GM12878 (cell line): ENCODE measurements at regions not wholly inside any gene's neighbourhood (a gene's known extent, or its start where the extent isn't known, plus 50 kb on each side); places are given as distances from the start of the nearest gene placed in this dataset.

Experiments
- ATAC-seq: fragments of 200-7000 bp; cut with Tn5 transposase; 3 replicates; pipeline ENCODE4 v1.9.1; 2020; ENCODE audit warnings: mild to moderate bottlenecking, moderate library complexity
- BruUV-seq: library from RNA; stranded (reverse); fragments of 400-500 nt; replicated peaks from 2 replicates; lab custom pipeline; 2021; lab: Mats Ljungman, UMichigan
- CTCF ChIA-PET: fragments of 300-600 bp; sonication (Branson Sonifier 250); formaldehyde crosslinking; extraction: SDS; loops from one replicate; lab custom pipeline; 2021; ENCODE audit warnings: inconsistent platforms; lab: Yijun Ruan, JAX
- POLR2A ChIA-PET: fragments of 350-600 bp; formaldehyde crosslinking; extraction: SDS; loops from one replicate; lab custom pipeline; 2021; ENCODE audit warnings: inconsistent platforms; lab: Charles Lee
- RAD21 ChIA-PET: fragments of 300-600 bp; sonication (Branson Sonifier 250); formaldehyde crosslinking; loops from one replicate; lab custom pipeline; 2023; ENCODE audit warnings: antibody characterized with exemption; ENCODE audit not compliant: unreplicated experiment; lab: Charles Lee
- SMC1A ChIA-PET: fragments of 300-600 bp; sonication (Branson Sonifier 250); formaldehyde crosslinking; loops from one replicate; lab custom pipeline; 2023; ENCODE audit not compliant: unreplicated experiment, uncharacterized antibody; lab: Charles Lee
- DNase-seq: peaks from one replicate; pipeline ENCODE4 v3.0.0-alpha.2; 2011; ENCODE audit warnings: low read depth, low spot score
- FAIRE-seq: peaks from 3 replicates; lab custom pipeline; 2011; peaks lifted over from hg19 to GRCh38; lab: Jason Lieb, UNC
- H2AFZ ChIP-seq: 2 replicates; pipeline ENCODE4 v1.6.0; 2011; ENCODE audit warnings: low read depth, low read length, control low read depth; ENCODE audit not compliant: control insufficient read depth
- H3K27ac ChIP-seq: 2 replicates; pipeline ENCODE4 v1.5.1; 2011; ENCODE audit warnings: control low read depth; ENCODE audit not compliant: control insufficient read depth, insufficient read depth
- H3K27me3 ChIP-seq, 2 experiments: replicated peaks in 1 of 2; 2 replicates each; pipeline versions ENCODE4 v1.6.0 to v1.6.1; 2011; ENCODE audit warnings: low read length in 1 of 2; ENCODE audit not compliant: control insufficient read depth in 2 of 2, insufficient read depth in 2 of 2
- H3K36me3 ChIP-seq, 2 experiments: 2 replicates each; pipeline ENCODE4 v1.5.1; 2011; ENCODE audit warnings: low read length in 1 of 2; ENCODE audit not compliant: control insufficient read depth in 2 of 2, insufficient read depth in 2 of 2
- H3K4me1 ChIP-seq: 2 replicates; pipeline ENCODE4 v1.6.1; 2011; ENCODE audit warnings: mild to moderate bottlenecking, low read length, moderate library complexity, mixed read lengths; ENCODE audit not compliant: control insufficient read depth, insufficient read depth
- H3K4me2 ChIP-seq: 2 replicates; pipeline ENCODE4 v1.6.0; 2011; ENCODE audit warnings: control low read depth; ENCODE audit not compliant: control insufficient read depth, insufficient read depth
- H3K4me3 ChIP-seq: fragments of 200-600 bp; sonication (generic); 2 replicates; pipeline ENCODE4 v1.5.1; 2016
- H3K79me2 ChIP-seq: 2 replicates; pipeline ENCODE4 v1.6.0; 2011; ENCODE audit warnings: low read length; ENCODE audit not compliant: control insufficient read depth, insufficient read depth
- H3K9ac ChIP-seq: 2 replicates; pipeline ENCODE4 v1.8.0; 2011; ENCODE audit warnings: low read length, control low read depth, mixed read lengths; ENCODE audit not compliant: control insufficient read depth, insufficient read depth
- H3K9me3 ChIP-seq: replicated peaks from 3 replicates; pipeline ENCODE4 v1.5.1; 2011; ENCODE audit warnings: mild to moderate bottlenecking, low read length; ENCODE audit not compliant: control insufficient read depth, insufficient read depth
- H4K20me1 ChIP-seq: 2 replicates; pipeline ENCODE4 v1.6.0; 2011; ENCODE audit not compliant: control insufficient read depth, insufficient read depth
- CBX5 ChIP-seq: sonication (generic); IDR thresholded peaks from 2 replicates; pipeline ENCODE4 v1.6.1; 2016; ENCODE audit warnings: low read depth, moderate library complexity, mild to moderate bottlenecking, inconsistent platforms
- CREB1 ChIP-seq: IDR thresholded peaks from 2 replicates; pipeline ENCODE4 v1.6.1; 2012; ENCODE audit warnings: low read depth, mild to moderate bottlenecking, inconsistent platforms
- ETV6 ChIP-seq, 2 experiments: fragments of 450-650 bp in 1 of 2; IDR thresholded peaks in 1 of 2; conservative IDR thresholded peaks in 1 of 2; 2 replicates each; pipeline ENCODE4 v1.6.1; 2014; ENCODE audit warnings: antibody characterized with exemption in 1 of 2, borderline replicate concordance in 1 of 2, low read depth in 1 of 2, mild to moderate bottlenecking in 1 of 2, moderate library complexity in 1 of 2
- EZH2 ChIP-seq: IDR thresholded peaks from 2 replicates; pipeline ENCODE4 v1.6.1; 2012; ENCODE audit warnings: low read depth, mild to moderate bottlenecking, control low read depth, inconsistent platforms, low read length, borderline replicate concordance; ENCODE audit not compliant: control insufficient read depth
- FOXK2 ChIP-seq: fragments of 450-650 bp; IDR thresholded peaks from 2 replicates; pipeline ENCODE4 v1.6.1; 2017; ENCODE audit warnings: mild to moderate bottlenecking, moderate library complexity
- HSF1 ChIP-seq: fragments of 150-350 bp; IDR thresholded peaks from 2 replicates; pipeline ENCODE4 v1.6.1; 2014; ENCODE audit warnings: mild to moderate bottlenecking, low read depth, low read length
- KLF5 ChIP-seq: fragments of 450-650 bp; IDR thresholded peaks from 2 replicates; pipeline ENCODE4 v1.6.1; 2014; ENCODE audit warnings: mild to moderate bottlenecking; ENCODE audit not compliant: partially characterized antibody
- MYC ChIP-seq: IDR thresholded peaks from 2 replicates; pipeline ENCODE4 v1.6.1; 2011; ENCODE audit warnings: mild to moderate bottlenecking, low read length, moderate library complexity, inconsistent platforms; ENCODE audit not compliant: insufficient read depth, insufficient replicate concordance, insufficient read length, severe bottlenecking
- PAX5 ChIP-seq: IDR thresholded peaks from 2 replicates; pipeline ENCODE4 v1.6.1; 2011; ENCODE audit warnings: low read depth, low read length, borderline replicate concordance
- RAD21 ChIP-seq: IDR thresholded peaks from 2 replicates; pipeline ENCODE4 v1.6.1; 2011; ENCODE audit warnings: mild to moderate bottlenecking, low read depth, low read length, moderate library complexity; ENCODE audit not compliant: insufficient read depth
- RELA ChIP-seq: fragments of 450-650 bp; IDR thresholded peaks from 2 replicates; pipeline ENCODE4 v1.8.0; 2014; ENCODE audit warnings: borderline replicate concordance; ENCODE audit not compliant: partially characterized antibody
- RFX5 ChIP-seq: IDR thresholded peaks from 2 replicates; pipeline ENCODE4 v1.6.1; 2011; ENCODE audit warnings: low read depth, low read length, improper control_type of control experiment
- SREBF2 ChIP-seq: IDR thresholded peaks from 2 replicates; pipeline ENCODE4 v1.6.1; 2012; ENCODE audit warnings: mild to moderate bottlenecking, low read length
- ZNF217 ChIP-seq: fragments of 450-650 bp; IDR thresholded peaks from 2 replicates; pipeline ENCODE4 v1.6.1; 2017; ENCODE audit warnings: antibody characterized with exemption, mild to moderate bottlenecking
- WGBS: methylation state at CpG from one replicate; pipeline ENCODE4 v1.1.6; 2016; ENCODE audit warnings: low lambda C conversion rate; ENCODE audit not compliant: insufficient replicate concordance, insufficient coverage; ENCODE audit errors: missing lambda C conversion rate; 5-methylcytosine and 5-hydroxymethylcytosine counted together
- in situ Hi-C: fragments of 300-500 bp; cut with MboI; formaldehyde crosslinking; loops from 9 replicates; pipeline ENCODE4 v1.14.3; 2018; ENCODE audit warnings: mixed read lengths
- intact Hi-C: fragments of 100-400 bp; cut with micrococcal nuclease; formaldehyde crosslinking; loops from one replicate; pipeline ENCODE4 v1.14.2; 2022; ENCODE audit not compliant: unreplicated experiment

GRCh38 chr21:35134309-35134708 lies 85.2 kb upstream of the RUNX1 start:
- ChIA-PET POLR2A (no interaction called here), CTCF (no interaction called here), RAD21 (no interaction called here), SMC1A (no interaction called here)
- DNase-seq (no peak), FAIRE-seq (no peak), ATAC-seq (no peak)
- TF ChIP-seq ZNF217 (no peak), KLF5 (no peak), PAX5 (no peak), CBX5 (no peak), MYC (no peak)
- no peaks in the 10 kb centered on the region for H4K20me1 ChIP-seq
- H3K4me3 ChIP-seq, result no peak overlapping the region
- no peaks in the 10 kb centered on the region; a peak in 1 of 4 replicates for H3K27me3 ChIP-seq
- H2AFZ ChIP-seq, result no peak overlapping the region
- in situ Hi-C loops (no loop called here), intact Hi-C loops (no loop called here)
- H3K9ac ChIP-seq, result no peak overlapping the region
- BruUV-seq, result no TSS peak
- no peaks in the 10 kb centered on the region for H3K79me2 ChIP-seq
- H3K36me3 ChIP-seq, result no peaks in the 10 kb centered on the region
- peaks cover 3% of the 10 kb centered on the region; the same call in 1 of the 2 replicates for H3K4me1 ChIP-seq
- no peak overlapping the region for H3K4me2 ChIP-seq
- H3K9me3 ChIP-seq, result no peaks in the 10 kb centered on the region
- H3K27ac ChIP-seq, result no peak overlapping the region
- WGBS, result 19% methylated on average over 2 of the region's 2 CpGs

- CTCF ChIA-PET, result no interaction called here
- no peaks in the 10 kb centered on the region for H3K79me2 ChIP-seq
- FAIRE-seq, result no peak
- 93% methylated on average over 3 of the region's 3 CpGs for WGBS
- H3K4me2 ChIP-seq, result no peak overlapping the region
- H3K36me3 ChIP-seq, result no peaks in the 10 kb centered on the region
- intact Hi-C loops, result no loop called here
- H3K27me3 ChIP-seq, result no peaks in the 10 kb centered on the region; a peak in 1 of 4 replicates
- H3K9me3 ChIP-seq, result no peaks in the 10 kb centered on the region; the same call in 2 of the 3 replicates
- H4K20me1 ChIP-seq, result no peaks in the 10 kb centered on the region
- in situ Hi-C loops, result no loop called here
- H3K9ac ChIP-seq, result no peak overlapping the region
- no peak overlapping the region for H3K27ac ChIP-seq
- ATAC-seq, result no peak
- BruUV-seq, result no TSS peak
- DNase-seq, result no peak
- RAD21 ChIA-PET, result no interaction called here
- no peaks in the 10 kb centered on the region for H3K4me1 ChIP-seq
- POLR2A ChIA-PET, result no interaction called here
- H2AFZ ChIP-seq, result no peak overlapping the region
- SMC1A ChIA-PET, result interaction anchor here (0.6 kb wide), 1 partner anchor 44 kb away, joined by 3 read pairs; no protein-coding TSS in a partner anchor
- no peak overlapping the region for H3K4me3 ChIP-seq
- TF ChIP-seq RFX5 (no peak), EZH2 (no peak), CREB1 (no peak), RELA (no peak), SREBF2 (no peak), ETV6 (conservative IDR thresholded peaks at IDR 0.05 in 1 of 2, IDR thresholded peaks at IDR 0.05 in 1 of 2; ENCODE audit: borderline replicate concordance in 1 of 2, low read depth in 1 of 2) (no peak), FOXK2 (no peak), HSF1 (no peak), RAD21 (no peak)
Observed at GRCh38 chr21:35128536-35128935, 79.4 kb upstream of the RUNX1 start.
